T-helper 22 cell (primary cell): ENCODE measurements at regions not wholly inside any gene's neighbourhood (a gene's known extent, or its start where the extent isn't known, plus 50 kb on each side); places are given as distances from the start of the nearest gene placed in this dataset.
"Not testable (repeated sequence)": the region's sequence is repeated elsewhere in the genome, so short reads cannot be mapped to it uniquely, and the experiment has no call there.

Source experiments
- DNase-seq: peaks from one replicate; pipeline ENCODE4 v3.0.0-alpha.2; 2020; ENCODE audit warnings: low read depth

GRCh38 chr16:10232757-10233156 is 50.5 kb upstream of the GRIN2A start:
- no peak for DNase-seq

DNA sequence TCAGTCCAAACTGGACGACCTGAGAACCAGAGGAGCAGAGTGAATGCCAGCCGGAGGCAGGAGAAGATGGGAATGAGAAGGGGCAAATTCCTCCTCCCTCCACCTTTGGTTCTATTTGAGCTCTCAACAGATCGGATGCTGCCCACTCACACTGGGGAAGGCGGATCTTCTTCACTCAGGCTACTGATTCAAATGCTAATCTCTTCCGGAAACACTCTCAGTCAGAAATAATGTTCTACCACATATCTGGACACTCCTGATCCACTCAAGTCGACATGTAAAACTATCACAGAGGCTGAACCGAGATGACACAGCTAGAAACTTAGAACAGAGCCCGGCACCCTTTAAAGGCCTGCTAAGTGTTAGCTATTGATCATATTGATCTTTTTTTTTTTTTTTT is 57.4 kb upstream of the GRIN2A start:
- DNase-seq, result no peak

- no peak for DNase-seq
Observed at GRCh38 chr16:10240854-10241613, 58.8 kb upstream of the GRIN2A start.

- no peak for DNase-seq
Observed at GRCh38 chr16:10242097-10242496, 59.9 kb upstream of the GRIN2A start.

DNA sequence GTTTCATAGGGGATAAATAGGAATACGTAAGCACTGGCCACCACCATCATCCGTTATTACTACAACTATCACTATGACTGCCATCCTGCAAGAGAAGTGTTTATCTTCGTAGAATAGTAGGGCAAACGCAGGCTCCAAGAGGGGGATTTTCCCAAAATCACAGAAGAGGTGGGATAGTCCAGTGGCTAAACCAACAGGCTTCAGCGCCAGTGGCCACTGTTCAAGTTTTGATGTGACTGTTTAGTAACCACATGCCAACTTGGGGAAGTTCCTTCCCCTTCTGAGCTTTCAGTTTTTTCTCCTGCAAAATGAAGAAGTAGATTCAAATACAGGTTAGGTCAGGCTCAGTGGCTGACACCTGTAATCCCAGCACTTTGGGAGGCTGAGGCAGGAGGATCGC is 60.7 kb upstream of the GRIN2A start:
- no peak for DNase-seq

DNA sequence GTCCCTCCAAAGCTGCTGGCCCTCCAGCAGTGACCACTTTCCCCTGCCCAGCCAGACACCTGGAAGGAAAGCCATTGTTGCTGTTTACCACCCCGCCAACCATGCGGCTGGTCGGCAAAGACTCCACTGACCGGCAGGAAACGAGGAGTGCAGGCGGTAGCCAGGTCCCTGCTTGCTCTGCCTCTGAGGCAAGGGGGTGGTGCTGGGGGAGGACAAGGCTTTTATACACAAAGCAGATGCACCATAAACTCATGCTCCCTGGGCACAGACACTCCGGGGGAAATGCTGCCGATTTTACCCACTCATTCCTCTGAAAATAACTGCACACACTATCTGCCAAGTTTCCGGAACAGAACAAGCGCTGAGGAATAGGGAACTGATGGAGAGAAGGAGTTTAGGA is 62.8 kb upstream of the GRIN2A start:
- no peak for DNase-seq

DNA sequence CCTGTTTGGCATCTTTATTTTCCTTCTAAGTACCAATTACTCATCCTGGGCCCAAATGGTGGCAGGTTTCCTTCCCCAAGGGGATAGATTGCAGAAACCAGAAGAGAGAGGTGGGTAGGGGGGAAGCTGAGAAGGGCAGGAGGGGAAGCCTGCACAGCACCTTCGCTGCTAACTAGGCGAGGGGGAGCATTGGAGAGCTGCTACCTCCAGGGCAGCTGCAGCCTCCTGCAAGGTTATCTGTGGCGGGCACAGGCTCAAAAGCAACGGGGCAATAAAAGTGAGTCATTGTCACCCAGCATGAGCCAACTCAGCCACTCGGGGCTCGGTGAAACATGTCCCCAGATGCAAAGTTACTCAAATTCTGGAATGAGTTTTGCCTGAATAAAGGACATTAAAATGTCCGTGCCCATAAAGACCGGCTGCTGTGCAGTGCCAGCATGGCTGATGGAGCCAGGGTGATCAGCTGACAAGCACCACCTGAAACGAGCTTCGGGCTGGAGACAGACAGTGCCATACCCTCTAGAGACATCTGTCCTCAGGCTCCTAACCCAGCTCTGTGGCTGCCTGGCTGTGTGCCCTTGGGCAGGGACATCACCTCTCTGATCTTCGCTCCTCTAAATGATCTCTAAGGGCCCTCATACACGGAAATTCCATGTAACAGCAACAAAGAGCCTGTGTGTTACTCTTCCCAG is 68.1 kb upstream of the GRIN2A start:
- DNase-seq, result no peak

- no peak for DNase-seq
Observed at GRCh38 chr16:10252155-10252554, 69.9 kb upstream of the GRIN2A start.

DNA sequence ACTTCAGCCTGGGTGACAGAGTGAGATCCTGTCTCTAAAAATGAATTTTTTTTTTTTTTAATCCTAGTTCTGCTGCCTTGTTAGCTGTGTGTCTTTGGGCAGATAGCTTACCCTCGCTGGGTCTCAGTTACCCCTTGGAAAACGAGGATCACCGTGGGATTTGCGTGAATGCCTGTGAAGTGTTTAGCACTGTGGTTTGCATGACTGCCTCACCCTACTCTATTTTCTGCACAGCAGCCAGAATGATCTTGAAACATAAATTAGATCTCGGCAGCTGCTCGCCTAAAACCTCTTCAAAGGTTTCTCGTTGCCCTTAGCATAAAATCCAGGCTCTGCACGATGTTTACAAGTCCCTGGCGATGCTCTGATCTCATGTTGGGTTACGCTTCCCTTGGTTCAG is 71.2 kb upstream of the GRIN2A start:
- DNase-seq, result no peak

DNA sequence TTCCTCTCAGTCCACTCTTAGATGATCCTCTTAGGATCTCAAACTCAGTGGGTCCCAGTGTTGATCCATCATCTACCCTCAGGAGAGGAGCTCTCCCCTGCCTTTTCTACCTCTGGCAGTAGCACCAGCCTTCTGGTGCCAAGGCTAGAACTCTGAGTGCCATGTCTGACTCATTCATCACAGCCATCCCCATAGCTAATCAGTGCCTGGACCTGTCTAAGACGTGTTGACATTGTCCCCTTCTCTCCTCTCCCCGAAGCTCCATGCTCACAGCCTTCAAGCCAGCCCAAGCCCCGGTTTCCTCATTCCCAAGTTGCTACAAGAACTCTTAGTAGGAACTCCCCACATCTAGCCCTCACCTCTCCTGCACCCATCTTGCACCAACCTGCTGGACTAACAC is 73.5 kb upstream of the GRIN2A start:
- no peak for DNase-seq

- no peak for DNase-seq
Observed at GRCh38 chr16:10256784-10257641, 74.8 kb upstream of the GRIN2A start.

- DNase-seq, result not testable (repeated sequence)
Observed at GRCh38 chr16:10257642-10258251, 75.5 kb upstream of the GRIN2A start.

- not testable (repeated sequence) for DNase-seq
Observed at GRCh38 chr16:10258930-10259603, 76.8 kb upstream of the GRIN2A start.

GRCh38 chr16:10261077-10261476 is 78.8 kb upstream of the GRIN2A start:
- DNase-seq, result no peak

DNA sequence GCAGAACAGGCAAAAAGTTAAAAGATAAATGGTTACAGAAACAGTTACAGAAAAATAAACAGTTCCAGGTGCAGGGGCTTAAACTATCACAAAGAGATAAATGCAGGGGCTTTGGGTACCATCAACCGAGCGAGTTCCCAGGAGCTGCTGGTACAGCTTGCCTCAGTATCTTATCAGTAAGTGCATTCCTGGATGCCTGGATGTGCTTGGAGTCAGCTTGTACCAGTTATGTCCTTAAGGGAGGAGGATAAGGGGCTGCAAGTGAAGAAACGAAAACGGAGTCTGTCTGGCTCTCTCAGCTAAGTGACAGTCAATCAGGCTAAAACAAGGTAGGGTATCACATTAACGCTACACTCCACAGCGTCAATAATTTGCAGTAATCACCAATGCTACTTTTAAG is 79.3 kb upstream of the GRIN2A start:
- not testable (repeated sequence) for DNase-seq

DNA sequence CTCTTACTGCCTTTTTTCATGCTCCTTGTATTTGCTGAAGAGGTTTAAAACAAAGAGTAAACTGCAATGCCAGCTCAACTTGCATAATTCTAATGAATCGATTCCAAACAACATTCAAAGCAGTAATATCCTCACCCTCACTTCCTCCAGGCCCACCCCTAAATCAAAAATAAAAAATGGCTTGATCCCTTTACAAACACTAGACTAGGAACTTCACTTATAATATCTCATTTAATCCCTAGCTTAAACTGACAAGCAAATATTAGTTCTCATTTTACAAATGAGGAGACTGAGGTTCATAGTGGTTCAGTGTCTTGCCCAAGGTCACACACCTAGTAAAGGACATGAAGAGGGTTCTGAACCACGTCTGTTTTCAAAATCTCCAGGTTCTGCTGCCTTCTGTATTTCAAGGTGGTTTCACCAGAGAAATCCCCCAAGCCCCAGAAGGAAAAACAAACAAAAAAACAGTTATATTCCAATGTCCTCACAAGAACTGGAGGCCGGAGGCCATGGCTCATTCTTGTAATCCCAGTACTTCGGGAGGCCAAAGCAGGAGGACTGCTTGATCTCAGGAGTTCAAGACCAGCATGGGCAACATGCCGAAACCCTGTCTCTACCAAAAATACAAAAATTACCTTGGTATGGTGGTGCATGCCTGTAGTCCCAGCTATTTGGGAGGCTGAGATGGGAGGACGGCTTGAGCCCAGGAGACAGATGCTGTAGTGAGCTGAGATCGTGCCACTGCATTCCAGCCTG is 80.3 kb upstream of the GRIN2A start:
- DNase-seq, result no peak

DNA sequence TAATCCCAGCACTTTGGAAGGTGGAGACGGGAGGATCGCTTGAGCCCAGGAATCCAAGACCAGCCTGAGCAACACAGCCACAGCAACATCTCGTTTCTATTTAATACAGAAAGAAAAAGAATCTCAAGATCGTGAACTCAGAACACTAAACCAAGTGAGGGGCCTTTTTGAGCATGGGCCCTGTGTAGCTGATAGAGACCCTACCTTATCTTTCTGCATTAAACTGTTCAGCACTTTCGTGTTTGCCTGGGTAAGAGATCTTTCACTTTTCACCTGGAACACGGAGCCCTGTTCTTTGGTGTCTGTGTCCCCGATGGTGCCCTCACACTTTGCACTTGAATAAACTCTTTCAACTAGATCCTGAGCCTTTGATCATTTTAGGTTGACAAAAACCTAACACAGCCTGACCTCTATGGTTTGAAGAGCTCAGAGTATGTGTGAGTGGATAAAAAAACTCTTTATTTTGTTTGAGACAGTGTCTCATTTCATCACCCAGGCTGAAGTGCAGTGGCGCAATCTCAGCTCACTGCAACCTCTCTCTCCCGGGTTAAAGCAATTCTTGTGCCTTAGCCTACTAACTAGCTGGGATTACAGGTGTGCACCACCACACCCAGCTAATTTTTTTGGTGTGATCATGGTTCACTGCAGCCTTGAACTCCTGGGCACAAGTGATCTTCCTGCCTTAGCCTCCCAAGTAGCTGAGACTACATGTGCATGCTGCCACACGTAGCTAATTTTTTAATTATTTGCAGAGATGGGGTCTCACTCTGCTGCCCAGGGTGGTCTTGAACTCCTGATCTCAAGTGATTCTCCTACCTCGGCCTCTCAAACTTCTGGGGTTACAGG is 83.8 kb upstream of the GRIN2A start:
- DNase-seq, result no peak

- DNase-seq, result no peak
Observed at GRCh38 chr16:10266809-10267208, 84.6 kb upstream of the GRIN2A start.

DNA sequence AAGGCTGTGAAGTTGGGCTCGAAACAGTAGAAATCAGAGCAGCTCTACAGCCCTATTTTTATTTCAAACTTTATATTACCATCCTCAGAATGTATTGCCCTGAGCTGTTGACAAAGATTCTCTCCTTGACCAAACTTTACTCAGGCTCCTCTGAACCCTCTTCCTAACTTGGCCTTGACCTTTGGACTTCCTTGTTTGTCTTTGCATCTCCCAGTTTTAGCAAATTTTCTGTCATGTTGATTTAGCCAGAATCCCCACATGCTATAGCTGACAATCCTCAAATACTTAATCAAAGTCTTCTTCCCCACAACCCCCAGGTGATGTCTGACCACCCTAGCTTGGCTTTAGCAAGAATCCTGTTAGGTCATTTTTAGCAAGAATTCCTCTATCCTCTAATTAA is 87.4 kb upstream of the GRIN2A start:
- DNase-seq, result no peak

DNA sequence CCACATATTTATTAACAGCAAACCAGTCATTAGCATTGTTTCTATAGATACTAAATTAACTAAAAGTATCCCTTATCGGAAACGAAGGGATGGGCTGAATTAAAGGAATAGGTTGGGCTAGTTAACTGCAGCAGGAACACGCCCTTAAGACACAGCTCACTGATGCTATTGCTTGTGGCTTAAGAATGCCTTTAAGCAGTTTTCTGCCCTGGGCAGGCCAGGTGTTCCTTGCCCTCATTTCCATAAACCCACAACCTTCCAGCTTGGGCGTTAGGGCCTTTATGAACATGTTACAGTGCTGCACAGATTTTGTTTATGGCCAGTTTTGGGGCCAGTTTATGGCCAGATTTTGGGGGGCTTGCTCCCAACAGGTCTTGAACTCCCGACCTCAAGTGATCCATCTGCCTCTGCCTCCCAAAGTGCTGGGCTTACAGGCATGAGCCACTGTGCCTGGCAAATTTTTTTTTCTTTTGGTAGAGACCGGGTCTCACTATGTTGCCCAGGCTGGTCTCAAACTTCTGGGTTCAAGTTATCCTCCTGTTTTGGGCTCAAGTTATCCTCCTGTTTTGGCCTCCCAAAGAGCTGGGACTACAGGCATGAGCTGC is 90.1 kb upstream of the GRIN2A start:
- DNase-seq, result not testable (repeated sequence)
